ENCODE measurements at regions not wholly inside any gene's neighbourhood (a gene's known extent, or its start where the extent isn't known, plus 50 kb on each side); places are given as distances from the start of the nearest gene placed in this dataset.

DNA sequence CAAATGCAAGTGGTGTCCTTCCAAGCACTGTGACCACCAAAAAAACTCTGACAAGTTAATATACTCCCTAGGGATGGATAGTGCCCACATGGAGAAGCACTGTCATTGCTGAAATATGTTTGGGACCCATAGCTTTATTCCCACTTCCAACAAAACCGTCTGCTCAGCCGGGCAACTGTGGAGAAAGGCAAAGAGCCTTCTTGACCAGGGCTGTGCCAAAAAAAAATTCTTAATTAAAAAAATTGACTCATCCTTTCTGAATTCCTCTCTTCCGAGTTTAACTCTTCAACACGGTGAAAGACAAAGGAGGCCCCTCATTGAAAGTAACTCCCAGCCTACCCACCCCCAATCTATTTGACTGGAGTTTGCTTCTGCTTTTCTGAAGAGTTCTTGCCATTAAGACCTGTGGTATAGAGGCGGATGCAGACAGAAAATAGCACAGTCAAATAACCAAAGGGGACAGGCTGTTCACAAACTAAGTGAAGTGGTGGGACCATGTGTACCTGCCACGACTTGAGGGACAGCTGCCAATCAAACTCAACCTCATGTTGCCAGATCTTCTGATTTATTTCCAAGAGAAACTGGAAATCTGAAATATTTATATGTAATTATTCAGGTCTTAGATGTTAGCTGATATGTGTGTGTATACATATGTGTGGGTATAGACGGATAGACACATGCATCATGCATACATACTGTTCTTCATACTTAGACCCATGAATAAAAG is 135.4 kb upstream of the PFN2 start (continued):
- TF ChIP-seq, protein P1, sequence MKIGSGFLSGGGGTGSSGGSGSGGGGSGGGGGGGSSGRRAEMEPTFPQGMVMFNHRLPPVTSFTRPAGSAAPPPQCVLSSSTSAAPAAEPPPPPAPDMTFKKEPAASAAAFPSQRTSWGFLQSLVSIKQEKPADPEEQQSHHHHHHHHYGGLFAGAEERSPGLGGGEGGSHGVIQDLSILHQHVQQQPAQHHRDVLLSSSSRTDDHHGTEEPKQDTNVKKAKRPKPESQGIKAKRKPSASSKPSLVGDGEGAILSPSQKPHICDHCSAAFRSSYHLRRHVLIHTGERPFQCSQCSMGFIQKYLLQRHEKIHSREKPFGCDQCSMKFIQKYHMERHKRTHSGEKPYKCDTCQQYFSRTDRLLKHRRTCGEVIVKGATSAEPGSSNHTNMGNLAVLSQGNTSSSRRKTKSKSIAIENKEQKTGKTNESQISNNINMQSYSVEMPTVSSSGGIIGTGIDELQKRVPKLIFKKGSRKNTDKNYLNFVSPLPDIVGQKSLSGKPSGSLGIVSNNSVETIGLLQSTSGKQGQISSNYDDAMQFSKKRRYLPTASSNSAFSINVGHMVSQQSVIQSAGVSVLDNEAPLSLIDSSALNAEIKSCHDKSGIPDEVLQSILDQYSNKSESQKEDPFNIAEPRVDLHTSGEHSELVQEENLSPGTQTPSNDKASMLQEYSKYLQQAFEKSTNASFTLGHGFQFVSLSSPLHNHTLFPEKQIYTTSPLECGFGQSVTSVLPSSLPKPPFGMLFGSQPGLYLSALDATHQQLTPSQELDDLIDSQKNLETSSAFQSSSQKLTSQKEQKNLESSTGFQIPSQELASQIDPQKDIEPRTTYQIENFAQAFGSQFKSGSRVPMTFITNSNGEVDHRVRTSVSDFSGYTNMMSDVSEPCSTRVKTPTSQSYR (CRISPR knock-in tag; IDR thresholded peaks at IDR 0.05), result no peak
- TF ChIP-seq, protein P2, sequence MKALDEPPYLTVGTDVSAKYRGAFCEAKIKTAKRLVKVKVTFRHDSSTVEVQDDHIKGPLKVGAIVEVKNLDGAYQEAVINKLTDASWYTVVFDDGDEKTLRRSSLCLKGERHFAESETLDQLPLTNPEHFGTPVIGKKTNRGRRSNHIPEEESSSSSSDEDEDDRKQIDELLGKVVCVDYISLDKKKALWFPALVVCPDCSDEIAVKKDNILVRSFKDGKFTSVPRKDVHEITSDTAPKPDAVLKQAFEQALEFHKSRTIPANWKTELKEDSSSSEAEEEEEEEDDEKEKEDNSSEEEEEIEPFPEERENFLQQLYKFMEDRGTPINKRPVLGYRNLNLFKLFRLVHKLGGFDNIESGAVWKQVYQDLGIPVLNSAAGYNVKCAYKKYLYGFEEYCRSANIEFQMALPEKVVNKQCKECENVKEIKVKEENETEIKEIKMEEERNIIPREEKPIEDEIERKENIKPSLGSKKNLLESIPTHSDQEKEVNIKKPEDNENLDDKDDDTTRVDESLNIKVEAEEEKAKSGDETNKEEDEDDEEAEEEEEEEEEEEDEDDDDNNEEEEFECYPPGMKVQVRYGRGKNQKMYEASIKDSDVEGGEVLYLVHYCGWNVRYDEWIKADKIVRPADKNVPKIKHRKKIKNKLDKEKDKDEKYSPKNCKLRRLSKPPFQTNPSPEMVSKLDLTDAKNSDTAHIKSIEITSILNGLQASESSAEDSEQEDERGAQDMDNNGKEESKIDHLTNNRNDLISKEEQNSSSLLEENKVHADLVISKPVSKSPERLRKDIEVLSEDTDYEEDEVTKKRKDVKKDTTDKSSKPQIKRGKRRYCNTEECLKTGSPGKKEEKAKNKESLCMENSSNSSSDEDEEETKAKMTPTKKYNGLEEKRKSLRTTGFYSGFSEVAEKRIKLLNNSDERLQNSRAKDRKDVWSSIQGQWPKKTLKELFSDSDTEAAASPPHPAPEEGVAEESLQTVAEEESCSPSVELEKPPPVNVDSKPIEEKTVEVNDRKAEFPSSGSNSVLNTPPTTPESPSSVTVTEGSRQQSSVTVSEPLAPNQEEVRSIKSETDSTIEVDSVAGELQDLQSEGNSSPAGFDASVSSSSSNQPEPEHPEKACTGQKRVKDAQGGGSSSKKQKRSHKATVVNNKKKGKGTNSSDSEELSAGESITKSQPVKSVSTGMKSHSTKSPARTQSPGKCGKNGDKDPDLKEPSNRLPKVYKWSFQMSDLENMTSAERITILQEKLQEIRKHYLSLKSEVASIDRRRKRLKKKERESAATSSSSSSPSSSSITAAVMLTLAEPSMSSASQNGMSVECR (CRISPR knock-in tag; IDR thresholded peaks at IDR 0.05; ENCODE audit: borderline replicate concordance), result no peak
- no peak for TF ChIP-seq MYBL2 (CRISPR knock-in tag; IDR thresholded peaks at IDR 0.05)
- TF ChIP-seq, protein P3, sequence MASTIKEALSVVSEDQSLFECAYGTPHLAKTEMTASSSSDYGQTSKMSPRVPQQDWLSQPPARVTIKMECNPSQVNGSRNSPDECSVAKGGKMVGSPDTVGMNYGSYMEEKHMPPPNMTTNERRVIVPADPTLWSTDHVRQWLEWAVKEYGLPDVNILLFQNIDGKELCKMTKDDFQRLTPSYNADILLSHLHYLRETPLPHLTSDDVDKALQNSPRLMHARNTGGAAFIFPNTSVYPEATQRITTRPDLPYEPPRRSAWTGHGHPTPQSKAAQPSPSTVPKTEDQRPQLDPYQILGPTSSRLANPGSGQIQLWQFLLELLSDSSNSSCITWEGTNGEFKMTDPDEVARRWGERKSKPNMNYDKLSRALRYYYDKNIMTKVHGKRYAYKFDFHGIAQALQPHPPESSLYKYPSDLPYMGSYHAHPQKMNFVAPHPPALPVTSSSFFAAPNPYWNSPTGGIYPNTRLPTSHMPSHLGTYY (CRISPR knock-in tag; IDR thresholded peaks at IDR 0.05), result no peak
- TF ChIP-seq, protein P4, sequence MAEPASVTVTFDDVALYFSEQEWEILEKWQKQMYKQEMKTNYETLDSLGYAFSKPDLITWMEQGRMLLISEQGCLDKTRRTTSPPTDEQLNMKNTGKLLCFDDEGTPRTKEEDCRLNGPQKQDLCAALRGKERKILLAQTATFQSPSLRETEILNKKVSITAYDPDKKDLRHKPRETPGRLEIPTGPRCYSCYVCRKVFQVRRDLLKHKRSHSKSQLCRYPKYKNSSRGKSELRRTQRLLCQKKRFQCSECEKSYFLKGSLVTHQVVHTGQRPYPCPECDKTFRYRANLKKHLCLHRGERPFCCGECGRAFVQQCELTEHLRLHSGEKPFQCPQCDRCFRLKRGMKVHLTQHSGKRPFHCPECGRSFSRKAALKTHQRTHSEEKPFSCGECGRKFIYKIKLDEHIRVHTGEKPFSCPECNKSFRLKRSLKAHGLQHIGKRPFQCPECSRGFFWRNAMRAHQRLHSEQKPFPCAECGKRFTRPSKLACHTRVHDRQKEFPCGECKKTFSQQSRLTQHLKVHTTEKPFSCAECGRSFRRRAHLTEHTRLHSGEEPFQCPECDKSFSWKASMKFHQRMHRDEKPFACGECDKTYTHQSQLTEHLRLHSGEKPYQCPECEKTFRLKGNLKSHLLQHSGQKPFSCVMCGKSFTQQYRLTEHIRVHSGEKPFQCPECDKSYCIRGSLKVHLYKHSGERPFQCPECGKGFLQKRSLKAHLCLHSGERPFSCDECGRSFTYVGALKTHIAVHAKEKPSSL (CRISPR knock-in tag; conservative IDR thresholded peaks at IDR 0.05), result no peak
- no peak for TF ChIP-seq GABPB1 (CRISPR knock-in tag; IDR thresholded peaks at IDR 0.05)
- no peak for TF ChIP-seq SOX15 (CRISPR knock-in tag; IDR thresholded peaks at IDR 0.05)
- TF ChIP-seq ZNF416 (CRISPR knock-in tag; IDR thresholded peaks at IDR 0.05), result no peak
- no peak for TF ChIP-seq FOXJ3 (CRISPR knock-in tag; IDR thresholded peaks at IDR 0.05; ENCODE audit: borderline replicate concordance)
- TF ChIP-seq JUN (CRISPR knock-in tag; IDR thresholded peaks at IDR 0.05), result no peak
- TF ChIP-seq RELA (CRISPR knock-in tag; IDR thresholded peaks at IDR 0.05; ENCODE audit: borderline replicate concordance), result no peak

DNA sequence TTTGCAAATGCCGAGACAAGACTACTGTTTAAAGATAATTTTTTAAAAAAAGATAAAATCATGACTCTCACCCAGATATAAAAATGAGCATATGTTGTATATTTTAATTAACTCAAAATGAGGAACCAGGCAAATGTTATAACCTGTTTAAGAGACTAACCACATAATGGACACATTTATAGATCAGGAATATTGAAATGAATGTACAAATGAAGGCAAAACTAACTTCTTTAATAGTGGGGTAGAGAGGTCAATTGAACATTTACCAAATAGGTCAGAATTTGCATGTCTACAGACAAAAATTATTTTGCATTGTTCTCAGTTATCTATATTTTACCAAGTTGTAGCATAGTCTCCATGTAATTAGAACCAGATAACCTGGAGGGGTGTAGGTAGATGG is 134.3 kb upstream of the PFN2 start:
- POLR2A ChIA-PET, result no interaction called here
- peaks cover 12% of the 10 kb centered on the region; the same call in 1 of the 2 replicates for H3K36me3 Mint-ChIP-seq
- CTCF ChIA-PET, result interaction anchor here (0.5 kb wide), 1 partner anchor 1161 kb away, joined by 3 read pairs; no protein-coding TSS in a partner anchor
- H3K4me3 Mint-ChIP-seq, result no peak overlapping the region
- TF ChIP-seq, protein P5, sequence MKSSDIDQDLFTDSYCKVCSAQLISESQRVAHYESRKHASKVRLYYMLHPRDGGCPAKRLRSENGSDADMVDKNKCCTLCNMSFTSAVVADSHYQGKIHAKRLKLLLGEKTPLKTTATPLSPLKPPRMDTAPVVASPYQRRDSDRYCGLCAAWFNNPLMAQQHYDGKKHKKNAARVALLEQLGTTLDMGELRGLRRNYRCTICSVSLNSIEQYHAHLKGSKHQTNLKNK (CRISPR knock-in tag; IDR thresholded peaks at IDR 0.05), result no peak
- DNase-seq (ENCODE audit: low spot score) (no peak), ATAC-seq (no peak)
- H3K27ac Mint-ChIP-seq, result no peak overlapping the region
- H3K9me3 Mint-ChIP-seq, result peaks cover 13% of the 10 kb centered on the region
- peaks cover 25% of the 10 kb centered on the region for H3K4me1 Mint-ChIP-seq
- no peaks in the 10 kb centered on the region for H3K27me3 Mint-ChIP-seq (ENCODE audit: low read depth)
